Astrocyte (in vitro differentiated cells and primary cell): ENCODE measurements at regions not wholly inside any gene's neighbourhood (a gene's known extent, or its start where the extent isn't known, plus 50 kb on each side); places are given as distances from the start of the nearest gene placed in this dataset.

Experiments used
- EZH2 ChIP-seq: IDR thresholded peaks from 2 replicates; pipeline ENCODE4 v1.6.1; 2012; ENCODE audit warnings: mild to moderate bottlenecking, low read length, inconsistent platforms; ENCODE audit not compliant: insufficient read depth
- TF ChIP-seq, protein P1 (sequence below): IDR thresholded peaks from 2 replicates; pipeline ENCODE4 v1.5.1; 2011; ENCODE audit warnings: low read depth, mild to moderate bottlenecking, inconsistent platforms, low read length, moderate library complexity; ENCODE audit not compliant: insufficient read depth

DNA sequence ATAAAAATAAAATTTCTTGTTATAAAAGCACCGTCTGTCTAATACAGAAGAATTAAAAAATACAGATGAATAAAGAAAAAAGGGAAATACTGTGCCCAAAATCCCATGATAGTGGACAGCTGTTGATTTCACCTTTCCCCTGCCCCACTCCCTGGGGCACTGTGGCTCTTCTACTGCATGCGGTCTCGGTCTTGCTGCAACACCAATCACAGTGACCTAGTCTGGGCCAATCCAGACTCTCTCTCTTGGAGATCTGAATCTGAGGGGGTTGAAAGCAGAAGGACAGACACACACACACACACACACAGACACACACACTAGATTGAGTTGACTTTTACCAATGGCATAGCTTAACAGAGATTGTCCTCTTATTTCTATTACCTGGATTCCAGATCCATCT lies 70.5 kb upstream of the FYN start:
- TF ChIP-seq, protein P1, sequence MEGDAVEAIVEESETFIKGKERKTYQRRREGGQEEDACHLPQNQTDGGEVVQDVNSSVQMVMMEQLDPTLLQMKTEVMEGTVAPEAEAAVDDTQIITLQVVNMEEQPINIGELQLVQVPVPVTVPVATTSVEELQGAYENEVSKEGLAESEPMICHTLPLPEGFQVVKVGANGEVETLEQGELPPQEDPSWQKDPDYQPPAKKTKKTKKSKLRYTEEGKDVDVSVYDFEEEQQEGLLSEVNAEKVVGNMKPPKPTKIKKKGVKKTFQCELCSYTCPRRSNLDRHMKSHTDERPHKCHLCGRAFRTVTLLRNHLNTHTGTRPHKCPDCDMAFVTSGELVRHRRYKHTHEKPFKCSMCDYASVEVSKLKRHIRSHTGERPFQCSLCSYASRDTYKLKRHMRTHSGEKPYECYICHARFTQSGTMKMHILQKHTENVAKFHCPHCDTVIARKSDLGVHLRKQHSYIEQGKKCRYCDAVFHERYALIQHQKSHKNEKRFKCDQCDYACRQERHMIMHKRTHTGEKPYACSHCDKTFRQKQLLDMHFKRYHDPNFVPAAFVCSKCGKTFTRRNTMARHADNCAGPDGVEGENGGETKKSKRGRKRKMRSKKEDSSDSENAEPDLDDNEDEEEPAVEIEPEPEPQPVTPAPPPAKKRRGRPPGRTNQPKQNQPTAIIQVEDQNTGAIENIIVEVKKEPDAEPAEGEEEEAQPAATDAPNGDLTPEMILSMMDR, result no peak
- TF ChIP-seq EZH2, result no peak
